ENCODE measurements at regions not wholly inside any gene's neighbourhood (a gene's known extent, or its start where the extent isn't known, plus 50 kb on each side); places are given as distances from the start of the nearest gene placed in this dataset.

DNA sequence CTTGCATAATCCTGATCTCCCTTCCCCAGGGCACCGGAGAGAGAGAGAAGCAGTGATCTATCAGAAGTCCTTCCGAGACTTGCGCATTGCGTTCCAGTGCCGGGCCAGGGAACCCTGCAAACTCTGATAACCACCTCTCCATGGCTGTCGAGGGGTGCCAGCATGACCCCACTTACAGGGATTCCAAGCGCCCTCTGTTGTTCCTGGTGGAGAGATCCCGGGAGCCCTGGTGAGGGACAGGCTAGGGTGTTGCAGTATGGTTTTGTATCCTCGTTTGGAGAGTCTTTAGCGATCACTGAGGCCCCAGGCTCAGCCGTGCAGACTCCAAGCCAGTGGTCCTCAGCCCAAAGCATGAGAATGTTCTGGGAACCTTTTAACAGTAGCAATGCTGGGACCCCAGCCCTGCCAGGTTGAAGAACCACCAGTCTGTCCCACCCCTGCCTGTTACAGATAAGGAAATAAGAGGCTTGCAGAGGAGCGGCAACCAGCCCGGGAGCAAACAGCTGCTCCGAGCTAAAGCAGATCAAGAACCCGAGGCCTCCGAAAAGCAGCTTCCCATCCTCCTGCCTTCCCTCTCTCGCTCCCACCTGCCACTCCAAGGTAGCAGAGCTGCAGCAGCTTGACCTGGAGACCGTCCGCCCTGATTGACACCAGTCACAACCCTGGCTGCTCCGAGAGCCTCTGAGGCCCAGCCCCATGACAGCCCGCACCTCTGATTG is 150.3 kb upstream of the RPL38 start:
- no peak for DNase-seq (ENCODE audit: extremely low read depth, low read depth)
- TF ChIP-seq, protein P1, sequence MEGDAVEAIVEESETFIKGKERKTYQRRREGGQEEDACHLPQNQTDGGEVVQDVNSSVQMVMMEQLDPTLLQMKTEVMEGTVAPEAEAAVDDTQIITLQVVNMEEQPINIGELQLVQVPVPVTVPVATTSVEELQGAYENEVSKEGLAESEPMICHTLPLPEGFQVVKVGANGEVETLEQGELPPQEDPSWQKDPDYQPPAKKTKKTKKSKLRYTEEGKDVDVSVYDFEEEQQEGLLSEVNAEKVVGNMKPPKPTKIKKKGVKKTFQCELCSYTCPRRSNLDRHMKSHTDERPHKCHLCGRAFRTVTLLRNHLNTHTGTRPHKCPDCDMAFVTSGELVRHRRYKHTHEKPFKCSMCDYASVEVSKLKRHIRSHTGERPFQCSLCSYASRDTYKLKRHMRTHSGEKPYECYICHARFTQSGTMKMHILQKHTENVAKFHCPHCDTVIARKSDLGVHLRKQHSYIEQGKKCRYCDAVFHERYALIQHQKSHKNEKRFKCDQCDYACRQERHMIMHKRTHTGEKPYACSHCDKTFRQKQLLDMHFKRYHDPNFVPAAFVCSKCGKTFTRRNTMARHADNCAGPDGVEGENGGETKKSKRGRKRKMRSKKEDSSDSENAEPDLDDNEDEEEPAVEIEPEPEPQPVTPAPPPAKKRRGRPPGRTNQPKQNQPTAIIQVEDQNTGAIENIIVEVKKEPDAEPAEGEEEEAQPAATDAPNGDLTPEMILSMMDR (IDR thresholded peaks at IDR 0.05; ENCODE audit: low read depth, low read length) = no peak

DNA sequence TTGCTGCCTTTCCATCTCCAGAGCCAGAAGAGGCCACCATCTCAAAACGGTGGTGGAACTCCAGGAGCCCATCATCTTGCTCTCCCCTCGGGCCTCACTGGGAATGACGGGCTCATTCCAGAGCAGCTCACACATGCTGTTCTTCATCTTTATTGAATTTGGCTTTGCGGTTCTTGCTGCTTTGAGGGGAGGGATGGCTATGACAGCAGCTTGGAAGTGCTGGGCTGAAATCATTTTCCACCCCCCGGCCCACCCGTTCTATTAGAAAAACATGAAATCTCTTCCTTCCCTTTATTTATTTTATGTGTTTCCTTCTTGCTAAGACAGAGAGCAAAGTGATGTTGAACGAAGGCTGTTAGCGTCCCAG is 149.8 kb upstream of the RPL38 start:
- TF ChIP-seq, protein P1 (IDR thresholded peaks at IDR 0.05; ENCODE audit: low read depth, low read length) = no peak
- no peak for DNase-seq (ENCODE audit: extremely low read depth, low read depth)

DNA sequence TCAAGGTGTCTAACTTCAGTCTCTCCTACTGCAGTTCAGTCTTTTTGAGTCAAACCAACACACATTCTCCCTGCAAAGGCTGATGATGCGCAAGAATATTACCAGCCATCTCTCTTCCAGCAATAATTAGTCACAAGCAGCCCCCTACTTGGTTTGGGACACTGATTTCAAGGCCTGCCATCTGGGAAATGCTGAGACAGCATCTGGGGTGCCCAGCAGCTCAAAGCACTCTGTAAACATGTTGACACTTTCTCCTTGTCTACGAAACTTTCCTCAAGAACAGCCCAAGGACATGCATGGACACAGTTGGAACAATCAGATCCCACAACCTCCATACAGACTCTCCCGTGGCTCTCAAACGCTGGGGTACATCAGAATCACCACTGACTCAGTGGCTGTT is 149.2 kb upstream of the RPL38 start:
- TF ChIP-seq, protein P1 (IDR thresholded peaks at IDR 0.05; ENCODE audit: low read depth, low read length) = no peak
- no peak for DNase-seq (ENCODE audit: extremely low read depth, low read depth)

DNA sequence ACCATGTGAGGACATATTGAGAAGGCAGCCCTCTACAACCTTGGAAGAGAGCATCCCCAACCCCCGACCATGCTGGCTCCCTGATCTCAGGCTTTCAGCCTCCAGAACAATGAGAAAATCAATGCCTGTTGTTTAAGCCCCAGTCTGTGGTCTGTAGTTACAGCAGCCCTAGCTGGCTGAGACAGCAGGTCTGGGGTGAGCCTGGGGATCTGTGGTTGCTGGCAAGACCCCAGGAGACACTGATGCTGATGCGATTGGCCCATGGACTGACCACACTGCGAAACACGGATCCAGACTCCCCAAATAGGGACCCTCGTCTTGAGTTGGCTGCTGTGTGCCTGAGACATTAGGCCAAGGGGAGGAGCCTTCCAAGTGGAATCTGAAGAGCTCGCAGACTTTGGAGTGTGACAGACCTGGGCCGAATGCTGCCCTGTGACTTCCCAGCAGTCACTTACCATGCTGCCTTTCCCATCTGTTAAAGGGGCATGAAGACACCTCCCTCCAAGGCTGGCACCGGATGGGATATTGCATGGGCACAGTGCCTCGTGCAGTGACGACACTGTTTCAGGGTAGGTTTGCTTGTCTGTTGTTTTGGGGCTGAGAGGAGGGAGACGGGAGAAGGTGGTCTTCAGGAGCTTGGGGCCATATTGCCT is 147.8 kb upstream of the RPL38 start:
- TF ChIP-seq, protein P1 (IDR thresholded peaks at IDR 0.05; ENCODE audit: low read depth, low read length) = no peak
- no peak for DNase-seq (ENCODE audit: extremely low read depth, low read depth)

DNA sequence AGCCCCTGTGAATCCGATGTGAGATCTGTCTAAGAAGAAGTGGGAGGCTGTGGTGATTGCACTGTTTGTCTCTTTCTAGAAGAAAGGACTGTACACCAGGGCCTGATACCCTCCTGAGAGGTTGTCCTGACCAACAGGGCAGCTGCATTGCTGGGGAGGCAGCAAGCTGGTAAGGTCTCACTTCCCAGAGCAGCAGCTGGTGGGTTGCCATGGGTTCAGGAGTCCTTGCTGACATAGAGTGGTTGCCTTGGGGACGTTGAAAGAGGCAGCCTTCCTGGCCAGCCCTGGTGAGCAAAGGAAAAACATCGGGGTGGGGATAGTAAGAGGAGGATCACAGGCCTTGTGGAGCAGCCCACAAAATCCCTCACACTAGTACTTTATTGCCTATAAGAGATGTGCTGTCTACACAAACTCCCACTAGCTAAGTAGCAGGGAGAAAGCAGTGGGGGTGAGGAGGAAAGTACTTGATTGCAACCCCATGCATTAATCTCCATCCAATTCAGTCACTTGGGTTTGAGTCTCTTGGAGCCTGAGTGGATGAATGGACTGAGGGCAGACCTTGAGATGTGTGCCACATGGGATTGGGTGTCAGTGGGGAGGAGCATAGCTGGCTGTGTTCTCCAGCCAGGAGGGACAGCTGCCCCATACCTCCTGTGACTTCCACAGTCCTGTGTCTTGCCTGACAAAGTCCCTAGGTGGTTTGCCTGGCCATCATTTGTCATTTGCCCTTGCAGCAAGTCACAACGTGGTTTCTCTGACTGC is 143.8 kb upstream of the RPL38 start:
- TF ChIP-seq, protein P1 (IDR thresholded peaks at IDR 0.05; ENCODE audit: low read depth, low read length) = no peak
- no peak for DNase-seq (ENCODE audit: extremely low read depth, low read depth)

DNA sequence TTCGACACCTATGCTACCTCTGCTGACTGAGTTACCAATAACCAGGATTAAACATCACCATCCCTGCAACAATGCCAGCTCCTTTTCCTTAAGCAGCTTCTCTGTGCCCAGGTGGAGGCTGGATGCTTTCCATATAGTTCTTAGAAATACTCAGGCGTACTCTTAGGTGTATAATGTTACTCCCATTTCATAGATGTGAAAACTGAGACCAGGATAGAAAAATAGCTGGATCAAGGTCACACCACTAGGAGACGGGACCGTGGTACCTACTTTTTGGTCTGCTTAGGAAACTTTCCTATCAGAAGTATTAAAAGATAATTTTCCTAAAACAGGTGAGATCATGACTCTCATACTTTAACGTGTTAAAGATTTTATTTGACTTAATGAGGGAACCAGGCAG is 141.7 kb upstream of the RPL38 start:
- DNase-seq (ENCODE audit: extremely low read depth, low read depth) = no peak
- TF ChIP-seq, protein P1 (IDR thresholded peaks at IDR 0.05; ENCODE audit: low read depth, low read length) = no peak

DNA sequence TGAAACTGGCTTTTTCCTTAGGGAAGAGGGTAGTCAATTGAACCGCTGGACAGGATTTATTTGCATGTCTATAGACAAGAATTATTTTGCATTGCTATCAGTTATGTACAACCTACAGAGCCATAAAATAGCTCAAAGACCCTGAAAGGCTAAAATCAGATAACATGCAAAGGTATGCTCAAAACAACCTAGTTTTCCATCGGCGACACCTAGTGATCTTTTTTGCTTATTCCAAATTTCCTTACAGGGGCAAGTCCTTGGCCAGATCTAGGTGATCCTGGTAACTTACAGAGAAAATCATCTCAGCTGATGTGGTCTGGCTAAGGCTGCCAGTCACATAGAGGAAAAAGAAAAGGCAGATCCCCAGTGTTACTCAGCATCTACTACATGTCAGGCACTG is 141.2 kb upstream of the RPL38 start:
- TF ChIP-seq, protein P1 (IDR thresholded peaks at IDR 0.05; ENCODE audit: low read depth, low read length) = no peak
- DNase-seq (ENCODE audit: extremely low read depth, low read depth) = no peak
